ENCODE measurements at regions not wholly inside any gene's neighbourhood (a gene's known extent, or its start where the extent isn't known, plus 50 kb on each side); places are given as distances from the start of the nearest gene placed in this dataset.

- Histone ChIP-seq H2AFZ (no peak overlapping the region), H3K36me3 (ENCODE audit: control insufficient read depth, insufficient read depth, low read length) (no peaks in the 10 kb centered on the region), H3K27ac (no peak overlapping the region), H3K4me3 (ENCODE audit: low read depth, low read length) (no peak overlapping the region), H3K79me2 (no peaks in the 10 kb centered on the region), H3K27me3 (ENCODE audit: control insufficient read depth, insufficient read depth, low read length) (no peaks in the 10 kb centered on the region), H3K9me3 (ENCODE audit: control insufficient read depth, low read length) (no peaks in the 10 kb centered on the region), H3K9ac (no peak overlapping the region), H3K4me2 (ENCODE audit: low read length) (no peak overlapping the region), H3K4me1 (no peaks in the 10 kb centered on the region)
- TF ChIP-seq CTCF (IDR thresholded peaks at IDR 0.05) = no peak
Measured at GRCh38 chr5:96054311-96055030, 92.8 kb upstream of the ELL2 start.

- Histone ChIP-seq H3K36me3 (ENCODE audit: control insufficient read depth, insufficient read depth, low read length) (no peaks in the 10 kb centered on the region), H3K4me1 (no peaks in the 10 kb centered on the region), H3K9me3 (ENCODE audit: control insufficient read depth, low read length) (no peaks in the 10 kb centered on the region), H2AFZ (no peak overlapping the region), H3K9ac (no peak overlapping the region), H3K27me3 (ENCODE audit: control insufficient read depth, insufficient read depth, low read length) (no peaks in the 10 kb centered on the region), H3K4me3 (ENCODE audit: low read depth, low read length) (no peak overlapping the region), H3K79me2 (no peaks in the 10 kb centered on the region), H3K27ac (no peak overlapping the region), H3K4me2 (ENCODE audit: low read length) (no peak overlapping the region)
- TF ChIP-seq CTCF (IDR thresholded peaks at IDR 0.05) = no peak
Measured at GRCh38 chr5:96053063-96053735, 91.5 kb upstream of the ELL2 start.

- TF ChIP-seq CTCF (IDR thresholded peaks at IDR 0.05) = no peak
- Histone ChIP-seq H3K27ac (no peak overlapping the region), H3K9me3 (ENCODE audit: control insufficient read depth, low read length) (no peaks in the 10 kb centered on the region), H2AFZ (no peak overlapping the region), H3K4me2 (ENCODE audit: low read length) (no peak overlapping the region), H3K36me3 (ENCODE audit: control insufficient read depth, insufficient read depth, low read length) (no peaks in the 10 kb centered on the region), H3K79me2 (no peaks in the 10 kb centered on the region), H3K9ac (no peak overlapping the region), H3K4me1 (no peaks in the 10 kb centered on the region), H3K27me3 (ENCODE audit: control insufficient read depth, insufficient read depth, low read length) (no peaks in the 10 kb centered on the region), H3K4me3 (ENCODE audit: low read depth, low read length) (no peak overlapping the region)
Measured at GRCh38 chr5:96052374-96052773, 90.7 kb upstream of the ELL2 start.

GRCh38 chr5:96051401-96051830 is 89.8 kb upstream of the ELL2 start:
- no peaks in the 10 kb centered on the region for H3K36me3 ChIP-seq (ENCODE audit: control insufficient read depth, insufficient read depth, low read length)
- H3K4me3 ChIP-seq (ENCODE audit: low read depth, low read length) = no peak overlapping the region
- H3K9ac ChIP-seq = no peak overlapping the region
- H3K4me2 ChIP-seq (ENCODE audit: low read length) = no peak overlapping the region
- no peaks in the 10 kb centered on the region for H3K79me2 ChIP-seq
- no peak for TF ChIP-seq CTCF (IDR thresholded peaks at IDR 0.05)
- H2AFZ ChIP-seq = no peak overlapping the region
- no peaks in the 10 kb centered on the region for H3K27me3 ChIP-seq (ENCODE audit: control insufficient read depth, insufficient read depth, low read length)
- H3K4me1 ChIP-seq = no peaks in the 10 kb centered on the region
- no peaks in the 10 kb centered on the region for H3K9me3 ChIP-seq (ENCODE audit: control insufficient read depth, low read length)
- H3K27ac ChIP-seq = no peak overlapping the region

Data from parathyroid adenoma (tissue), 2 donors.